GM19455 (cell line): ENCODE measurements at regions not wholly inside any gene's neighbourhood (a gene's known extent, or its start where the extent isn't known, plus 50 kb on each side); places are given as distances from the start of the nearest gene placed in this dataset.
"Not testable (repeated sequence)": the region's sequence is repeated elsewhere in the genome, so short reads cannot be mapped to it uniquely, and the experiment has no call there.

Experiments used
- ATAC-seq: cut with Tn5 transposase; IDR thresholded peaks from one replicate; pipeline ENCODE4 v1.9.1; 2021; ENCODE audit not compliant: unreplicated experiment

DNA sequence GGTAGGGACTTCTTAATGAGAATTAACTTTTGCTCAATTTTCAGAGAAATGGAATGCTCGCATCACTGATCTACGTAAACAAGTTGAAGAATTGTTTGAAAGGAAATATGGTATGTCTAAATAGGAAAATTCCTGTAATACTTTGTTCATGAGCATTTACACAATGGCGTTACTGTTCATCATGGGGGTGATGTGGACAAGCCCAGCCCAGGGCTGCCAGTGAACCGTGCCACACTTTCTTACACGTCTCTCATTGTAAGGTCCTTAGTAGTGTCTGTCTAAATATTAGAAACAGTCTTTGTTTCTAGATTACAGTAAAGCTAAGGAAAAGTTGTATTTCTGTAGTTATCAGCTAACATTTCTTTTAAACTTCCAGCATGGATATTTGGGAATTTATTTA lies 91.0 kb upstream of the SPDYE9 start:
- not testable (repeated sequence) for ATAC-seq

DNA sequence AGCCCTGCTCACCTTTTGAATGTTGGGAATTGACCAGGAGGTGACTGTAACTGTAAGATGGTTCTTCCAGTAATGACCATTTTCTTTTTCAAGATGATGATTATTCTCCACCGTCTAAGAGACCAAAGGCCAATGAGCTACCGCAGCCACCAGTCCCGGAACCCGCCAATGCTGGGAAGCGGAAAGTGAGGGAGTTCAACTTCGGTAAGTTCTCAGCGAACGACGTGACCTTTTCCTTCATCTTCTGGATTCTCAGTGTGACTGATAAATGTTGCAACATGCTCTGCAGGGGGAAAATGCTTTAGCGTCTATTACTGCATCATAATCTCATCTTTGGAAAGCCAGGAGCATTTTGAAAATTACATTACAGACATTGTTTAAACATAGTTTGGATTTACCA lies 89.5 kb upstream of the SPDYE9 start:
- ATAC-seq: not testable (repeated sequence)

DNA sequence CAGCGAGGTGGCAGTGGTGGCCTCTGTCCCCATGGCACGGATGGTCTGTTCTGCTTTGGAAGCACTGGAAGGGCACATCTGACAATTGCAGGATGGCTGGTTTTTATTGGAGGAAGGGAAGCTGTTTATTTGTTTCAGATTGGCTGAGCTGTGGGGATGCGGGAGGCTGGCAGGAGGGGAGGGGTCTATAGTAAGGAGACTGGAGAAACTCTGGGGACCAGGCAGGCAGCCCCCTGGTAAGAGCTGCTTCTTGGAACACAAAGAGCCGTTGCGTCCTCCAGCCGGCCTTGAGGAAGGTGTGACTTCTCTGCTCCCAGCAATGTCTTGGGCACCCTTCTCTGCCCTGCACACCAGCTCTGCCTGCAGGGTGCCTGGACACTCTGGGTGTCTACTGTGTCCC lies 85.1 kb upstream of the SPDYE9 start:
- ATAC-seq: not testable (repeated sequence)

DNA sequence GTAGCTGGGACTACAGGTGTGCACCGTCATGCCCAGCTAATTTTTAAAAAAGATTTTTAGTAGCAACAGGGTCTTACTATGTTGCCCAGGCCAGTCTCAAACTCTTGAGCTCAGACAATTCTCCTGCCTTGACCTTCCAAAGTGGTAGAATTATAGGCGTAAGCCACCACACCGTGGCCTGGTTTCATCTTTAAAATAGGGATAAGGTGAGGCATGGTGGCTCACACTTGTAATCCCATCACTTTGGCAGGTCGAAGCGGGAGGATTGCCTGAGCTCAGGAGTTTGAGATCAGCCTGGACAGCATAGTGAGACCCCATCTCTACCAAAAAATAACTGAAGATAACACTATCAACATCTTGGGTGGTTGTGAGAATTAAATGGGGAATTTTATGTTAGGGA lies 84.6 kb upstream of the SPDYE9 start:
- not testable (repeated sequence) for ATAC-seq

DNA sequence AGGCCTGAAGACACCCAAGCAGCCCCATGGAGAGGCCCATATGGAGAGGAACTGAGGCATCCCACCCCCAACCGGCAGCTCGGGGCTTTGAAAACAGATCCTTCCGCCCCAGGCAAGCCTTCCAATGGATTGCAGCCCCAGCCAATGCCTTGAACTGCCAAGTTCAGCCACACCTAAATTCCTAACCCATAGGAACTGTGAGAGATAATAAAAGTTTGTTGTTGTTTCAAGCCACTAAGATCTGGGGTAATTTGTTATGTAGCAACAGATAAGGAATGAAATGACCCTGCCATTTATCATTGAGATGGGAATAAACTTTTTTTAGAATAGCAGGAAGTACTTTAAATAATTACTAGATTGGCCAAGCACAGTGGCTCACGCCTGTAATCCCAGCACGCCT lies 80.3 kb upstream of the SPDYE9 start:
- not testable (repeated sequence) for ATAC-seq

DNA sequence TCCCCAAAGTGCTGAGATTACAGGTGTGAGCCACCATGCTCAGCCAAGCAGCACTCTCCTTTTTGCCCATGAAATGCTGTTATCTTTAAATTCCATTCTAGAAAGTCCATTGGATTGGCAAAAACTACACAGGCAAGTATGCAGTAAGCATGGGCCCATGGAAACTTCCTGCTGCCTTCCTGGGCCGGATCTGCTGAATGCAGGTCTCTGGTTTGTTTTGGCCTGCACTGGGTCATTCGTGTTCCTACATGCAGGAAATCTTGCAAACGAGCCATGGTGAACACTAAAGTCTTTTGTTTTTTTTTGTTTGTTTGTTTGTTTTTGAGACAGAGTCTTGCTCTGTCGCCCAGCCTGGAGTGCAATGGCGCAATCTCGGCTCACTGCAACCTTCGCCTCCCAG lies 76.8 kb upstream of the SPDYE9 start:
- not testable (repeated sequence) for ATAC-seq

DNA sequence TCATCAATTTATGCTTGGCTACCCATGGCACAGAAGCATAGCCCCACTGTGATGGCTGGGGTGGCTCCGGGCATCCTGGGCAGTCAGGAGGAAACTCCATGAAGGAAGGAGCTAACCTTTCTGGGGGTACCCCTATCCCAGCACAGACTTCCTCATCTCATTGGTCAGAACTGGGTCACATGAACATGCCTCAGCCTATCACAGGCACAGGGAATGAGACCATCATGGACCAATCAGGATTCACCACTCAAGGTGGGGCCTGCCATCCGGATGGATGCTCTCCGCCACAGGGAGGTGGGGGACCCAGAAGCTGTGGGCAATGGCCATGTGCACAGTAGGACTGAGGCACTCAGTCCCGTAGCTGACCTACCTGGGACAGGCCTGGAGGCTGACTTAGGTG lies 75.9 kb upstream of the SPDYE9 start:
- ATAC-seq: not testable (repeated sequence)

DNA sequence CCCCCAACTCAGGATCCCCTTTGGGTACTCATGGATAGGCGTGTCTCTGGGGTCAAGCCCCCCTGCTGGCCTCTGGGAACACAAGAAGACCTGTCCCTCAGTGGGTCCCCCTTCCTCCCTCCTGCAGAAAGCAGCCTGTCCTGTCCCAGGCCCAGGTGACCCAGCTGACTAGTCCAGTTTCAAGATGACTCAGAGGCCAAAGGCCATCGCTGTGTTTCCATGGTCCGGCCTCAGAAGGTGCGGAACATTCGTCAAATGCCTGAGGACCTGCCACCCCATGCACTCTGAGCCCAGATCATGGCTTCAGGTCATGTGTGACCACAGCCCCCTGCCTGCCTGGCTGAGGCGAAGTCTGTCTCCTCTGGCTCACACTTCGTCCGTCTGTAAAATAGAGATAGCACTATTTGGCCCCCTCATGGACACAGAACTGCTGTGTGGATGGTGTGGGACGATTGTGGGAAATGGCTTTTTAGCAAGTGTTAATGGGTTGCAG lies 71.4 kb upstream of the SPDYE9 start:
- ATAC-seq: not testable (repeated sequence)

DNA sequence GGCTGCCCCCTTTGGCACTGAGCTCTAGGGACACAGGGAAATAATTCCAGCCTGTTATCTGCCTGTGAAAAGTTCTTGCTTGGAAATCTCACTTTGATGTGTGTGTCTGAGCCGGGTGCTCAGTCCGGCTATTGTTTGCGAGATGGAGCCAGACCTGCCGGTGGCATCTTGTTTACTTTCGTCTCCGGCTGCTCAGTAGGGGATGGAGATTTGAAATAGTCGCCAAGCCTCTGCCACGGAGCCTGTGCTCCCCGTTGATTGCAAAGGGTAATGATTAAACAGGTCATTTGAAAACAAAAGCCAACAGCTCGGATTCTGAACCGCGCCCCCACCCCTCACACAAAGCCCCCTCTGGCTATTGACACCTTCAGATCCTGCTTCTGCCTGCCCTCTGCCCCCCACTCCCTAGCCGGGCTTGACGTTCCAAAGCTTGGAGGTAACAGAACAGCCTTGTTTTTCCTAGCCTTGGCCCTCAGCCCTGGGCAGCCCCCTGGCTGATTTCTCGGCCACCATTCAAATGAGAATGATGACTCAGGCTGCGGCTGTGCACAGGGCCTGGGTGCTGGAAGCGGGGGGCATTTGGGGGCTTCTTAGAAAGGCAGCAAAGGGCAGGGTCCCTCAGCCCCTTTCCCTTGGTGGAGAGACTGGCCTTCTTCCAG lies 70.8 kb upstream of the SPDYE9 start:
- not testable (repeated sequence) for ATAC-seq

DNA sequence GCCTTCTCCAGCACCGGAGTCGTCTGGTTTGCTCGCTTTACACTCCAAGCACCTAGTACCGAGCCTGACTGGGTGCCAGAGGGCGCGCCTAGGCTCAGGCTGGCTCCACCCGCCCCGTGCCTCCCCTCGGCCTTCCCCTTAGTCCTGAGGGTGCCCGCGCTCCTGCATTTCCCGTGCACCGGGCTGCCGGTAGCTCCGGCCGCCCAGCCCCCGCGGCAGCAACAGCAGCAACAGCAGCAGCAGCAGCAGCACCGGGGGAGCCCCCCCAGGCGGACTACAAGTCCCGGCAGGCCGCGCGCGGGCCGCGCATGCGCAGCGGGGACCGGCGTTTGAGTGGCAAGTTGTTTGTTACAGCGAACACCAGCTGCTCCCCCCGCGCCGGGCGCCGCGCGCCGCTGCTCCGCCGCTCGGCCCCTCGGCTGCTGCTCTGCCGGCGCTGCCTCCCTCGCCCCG lies 68.8 kb upstream of the SPDYE9 start:
- peak; percentile 87 for ATAC-seq

DNA sequence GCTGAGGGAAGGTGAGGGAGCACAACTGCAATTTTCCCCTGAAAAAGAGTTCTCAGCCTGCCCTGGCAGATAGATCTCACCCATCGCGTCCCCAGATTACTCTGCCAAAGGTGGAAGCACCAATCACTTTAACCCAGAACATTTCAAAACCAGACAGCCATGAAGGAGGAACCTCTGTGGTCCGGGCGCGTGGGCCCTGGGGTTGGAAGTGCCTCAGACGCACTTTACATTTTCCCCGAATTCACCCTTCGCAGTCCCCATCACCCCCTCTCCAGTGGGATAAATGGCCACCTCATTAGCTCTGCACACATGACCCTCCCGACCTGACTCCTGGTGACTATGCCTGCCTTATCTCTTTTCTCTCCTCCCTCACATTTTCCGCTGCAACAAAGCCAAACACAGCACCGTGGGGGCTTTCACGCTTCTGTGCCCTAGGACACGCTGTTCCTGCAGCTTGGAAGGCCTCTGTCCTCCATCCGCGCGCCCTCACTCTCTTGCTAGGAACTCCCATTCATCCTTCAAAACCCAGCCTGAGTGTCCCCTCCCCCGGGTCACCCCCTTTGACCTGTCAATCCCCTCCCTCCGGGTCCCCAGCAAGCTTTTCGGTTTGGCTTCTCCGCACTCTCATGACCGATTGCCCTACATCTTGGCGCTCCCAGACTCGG lies 68.2 kb upstream of the SPDYE9 start:
- ATAC-seq: not testable (repeated sequence)

DNA sequence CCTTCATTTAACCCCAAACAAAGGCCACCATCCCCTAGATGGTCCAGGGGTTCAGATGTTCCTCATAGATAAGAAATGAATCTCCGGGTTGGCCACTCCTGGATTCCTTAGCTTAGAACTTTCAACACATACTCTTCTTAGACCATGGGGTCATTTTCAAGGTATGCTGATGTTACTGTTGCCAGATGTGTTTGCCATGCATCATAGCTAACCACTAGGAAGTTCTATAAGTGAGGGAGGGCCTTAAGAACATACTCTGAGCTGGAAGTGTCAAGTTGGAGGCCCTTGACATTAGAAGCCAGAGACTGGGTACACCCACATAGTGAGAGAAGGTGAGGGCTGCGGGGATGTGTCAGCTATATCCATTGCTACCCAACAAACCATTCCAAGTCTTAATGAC lies 62.7 kb upstream of the SPDYE9 start:
- ATAC-seq: not testable (repeated sequence)

DNA sequence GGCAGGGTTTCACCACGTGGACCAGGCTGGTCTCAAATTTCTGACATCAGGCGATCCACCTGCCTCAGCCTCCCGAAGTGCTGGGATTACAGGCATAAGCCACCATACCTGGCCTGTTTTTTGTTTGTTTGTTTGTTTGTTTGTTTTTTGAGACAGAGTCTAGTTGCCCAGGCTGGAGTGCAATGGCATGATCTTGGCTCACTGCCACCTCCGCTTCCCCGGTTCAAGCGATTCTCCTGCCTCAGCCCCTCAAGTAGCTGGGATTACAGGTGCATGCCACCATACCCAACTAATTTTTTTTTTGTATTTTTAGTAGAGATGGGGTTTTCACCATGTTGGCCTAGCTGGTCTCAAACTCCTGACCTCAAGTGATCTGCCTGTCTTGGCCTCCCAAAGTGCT lies 61.8 kb upstream of the SPDYE9 start:
- not testable (repeated sequence) for ATAC-seq

DNA sequence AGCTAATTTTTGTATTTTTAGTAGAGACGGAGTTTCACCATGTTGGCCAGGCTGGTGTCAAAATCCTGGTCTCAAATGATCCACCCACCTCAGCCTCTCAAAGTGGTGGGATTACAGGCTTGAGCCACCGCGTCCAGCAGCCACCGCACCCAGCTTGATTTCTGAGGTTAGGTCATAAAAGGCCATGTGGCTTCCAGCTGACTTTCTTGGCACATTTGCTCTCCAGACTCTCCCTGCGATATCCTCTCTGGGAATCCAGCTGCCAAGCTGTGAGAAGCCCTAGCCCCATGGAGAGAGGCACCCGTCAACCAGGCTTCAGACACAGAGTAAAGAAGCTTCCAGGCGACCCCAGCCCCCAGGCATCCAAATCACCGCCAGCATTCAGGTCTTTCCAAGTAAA lies 58.2 kb upstream of the SPDYE9 start:
- not testable (repeated sequence) for ATAC-seq

DNA sequence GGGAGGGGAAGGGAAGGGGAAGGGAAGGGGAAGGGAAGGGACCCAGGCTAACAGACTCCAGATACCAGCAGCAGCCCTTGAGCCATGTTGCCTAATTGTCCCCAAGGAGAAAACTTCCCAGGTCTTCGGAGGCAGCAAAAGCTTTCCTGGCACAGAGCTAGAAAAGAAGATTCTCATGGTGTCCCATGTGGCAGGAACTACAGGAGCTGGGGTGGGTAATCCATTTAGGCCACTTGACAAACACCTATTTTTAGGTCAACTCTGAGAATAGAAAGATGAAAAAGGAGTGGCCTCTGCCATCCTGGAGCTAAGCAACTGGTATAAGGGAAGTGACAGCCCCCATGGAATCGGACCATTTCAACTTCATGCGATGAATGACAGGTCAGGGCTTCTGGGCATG lies 52.1 kb upstream of the SPDYE9 start:
- not testable (repeated sequence) for ATAC-seq
